ENCODE measurements at regions not wholly inside any gene's neighbourhood (a gene's known extent, or its start where the extent isn't known, plus 50 kb on each side); places are given as distances from the start of the nearest gene placed in this dataset.
"Not testable (repeated sequence)": the region's sequence is repeated elsewhere in the genome, so short reads cannot be mapped to it uniquely, and the experiment has no call there.

DNA sequence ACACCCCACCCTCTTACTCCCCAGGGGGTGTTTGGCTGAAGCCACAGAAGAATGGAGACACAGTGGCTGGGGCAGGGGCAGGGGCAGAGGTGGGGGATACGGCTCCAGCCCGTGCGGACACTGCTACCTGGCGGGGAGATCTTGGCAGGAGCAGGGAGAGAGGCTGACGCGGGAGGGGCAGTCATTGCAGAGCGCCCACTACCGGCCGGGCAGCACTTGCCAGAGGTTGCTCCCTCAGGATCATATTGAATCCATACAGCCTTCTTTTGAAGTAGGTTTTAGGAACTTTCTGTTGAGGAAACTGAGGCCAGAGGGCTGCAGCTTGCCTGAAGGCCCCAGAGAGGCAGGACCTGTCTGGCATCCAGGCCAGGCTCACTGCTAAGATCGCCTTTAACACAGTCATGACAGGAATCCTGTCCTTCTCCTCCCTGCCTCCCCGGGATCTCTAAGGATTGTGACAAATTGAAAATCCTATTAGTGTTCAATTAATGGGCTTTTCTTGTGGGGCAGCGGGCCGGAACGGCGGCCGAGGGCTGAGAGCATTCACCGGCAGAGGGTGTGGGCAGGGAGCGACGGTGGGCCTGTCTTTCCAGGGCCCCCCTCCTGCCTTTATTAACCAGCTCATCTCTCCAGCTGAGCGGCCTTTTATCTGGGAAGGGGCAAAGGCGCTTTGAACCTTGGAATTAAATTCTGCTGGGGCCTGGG, 65.5 kb upstream of the WNT4 start:
- DNase-seq (ENCODE audit: low spot score in 2 of 2): peak in 1 of 2 donors; percentile 51
- H3K27me3 ChIP-seq: peaks cover 4% of the 10 kb centered on the region
- H3K4me3 ChIP-seq: no peak overlapping the region
- H3K9me3 ChIP-seq: no peaks in the 10 kb centered on the region
- TF ChIP-seq, protein P1, sequence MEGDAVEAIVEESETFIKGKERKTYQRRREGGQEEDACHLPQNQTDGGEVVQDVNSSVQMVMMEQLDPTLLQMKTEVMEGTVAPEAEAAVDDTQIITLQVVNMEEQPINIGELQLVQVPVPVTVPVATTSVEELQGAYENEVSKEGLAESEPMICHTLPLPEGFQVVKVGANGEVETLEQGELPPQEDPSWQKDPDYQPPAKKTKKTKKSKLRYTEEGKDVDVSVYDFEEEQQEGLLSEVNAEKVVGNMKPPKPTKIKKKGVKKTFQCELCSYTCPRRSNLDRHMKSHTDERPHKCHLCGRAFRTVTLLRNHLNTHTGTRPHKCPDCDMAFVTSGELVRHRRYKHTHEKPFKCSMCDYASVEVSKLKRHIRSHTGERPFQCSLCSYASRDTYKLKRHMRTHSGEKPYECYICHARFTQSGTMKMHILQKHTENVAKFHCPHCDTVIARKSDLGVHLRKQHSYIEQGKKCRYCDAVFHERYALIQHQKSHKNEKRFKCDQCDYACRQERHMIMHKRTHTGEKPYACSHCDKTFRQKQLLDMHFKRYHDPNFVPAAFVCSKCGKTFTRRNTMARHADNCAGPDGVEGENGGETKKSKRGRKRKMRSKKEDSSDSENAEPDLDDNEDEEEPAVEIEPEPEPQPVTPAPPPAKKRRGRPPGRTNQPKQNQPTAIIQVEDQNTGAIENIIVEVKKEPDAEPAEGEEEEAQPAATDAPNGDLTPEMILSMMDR (IDR thresholded peaks at IDR 0.05): no peak
- H3K36me3 ChIP-seq: no peaks in the 10 kb centered on the region
- peaks cover 0 to 5% of the 10 kb centered on the region in 2 donors for H3K4me1 ChIP-seq
- intact Hi-C loops (cut with DNase I): no loop called here
- no peak overlapping the region for H3K27ac ChIP-seq

GRCh38 chr1:22208973-22209378, 66.1 kb upstream of the WNT4 start:
- Histone ChIP-seq H3K27me3 (peaks cover 4% of the 10 kb centered on the region), H3K9me3 (no peaks in the 10 kb centered on the region), H3K36me3 (no peaks in the 10 kb centered on the region), H3K27ac (no peak overlapping the region), H3K4me3 (no peak overlapping the region), H3K4me1 (peaks cover 0 to 5% of the 10 kb centered on the region in 2 donors)
- DNase-seq (ENCODE audit: low spot score in 2 of 2): peak in 1 of 2 donors; percentile 40
- TF ChIP-seq, protein P1 (IDR thresholded peaks at IDR 0.05): no peak
- intact Hi-C loops (cut with DNase I): no loop called here

GRCh38 chr1:22210176-22210575, 67.3 kb upstream of the WNT4 start:
- Histone ChIP-seq H3K27me3 (peaks cover 4% of the 10 kb centered on the region), H3K36me3 (no peaks in the 10 kb centered on the region), H3K4me3 (no peak overlapping the region), H3K4me1 (peaks cover 0 to 4% of the 10 kb centered on the region in 2 donors), H3K27ac (no peak overlapping the region), H3K9me3 (no peaks in the 10 kb centered on the region)
- DNase-seq (ENCODE audit: low spot score in 2 of 2): peak in 1 of 2 donors; percentile 56
- intact Hi-C loops (cut with DNase I): no loop called here
- TF ChIP-seq, protein P1 (IDR thresholded peaks at IDR 0.05): no peak

DNA sequence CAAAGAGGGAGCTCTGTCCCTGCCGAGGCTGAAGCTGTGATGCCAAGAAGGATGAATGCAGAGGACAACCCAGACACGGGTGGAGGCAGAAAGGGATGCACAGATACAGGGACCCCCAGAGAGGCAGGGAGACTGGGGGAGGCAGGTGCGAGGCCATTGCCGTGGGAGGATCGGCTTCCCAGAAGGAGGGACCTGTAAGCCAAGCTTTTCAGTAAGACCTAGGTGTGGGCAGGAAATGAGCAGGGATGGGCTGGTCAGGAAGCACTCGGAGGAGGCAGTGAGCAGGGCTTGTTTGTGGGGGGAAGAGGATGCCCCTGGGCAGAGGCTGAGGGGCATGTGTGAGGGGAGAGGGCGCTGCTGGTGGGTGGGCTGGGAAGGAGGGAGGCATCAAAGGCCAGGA, 67.7 kb upstream of the WNT4 start:
- TF ChIP-seq, protein P1 (IDR thresholded peaks at IDR 0.05): no peak
- Histone ChIP-seq H3K36me3 (no peaks in the 10 kb centered on the region), H3K27ac (no peak overlapping the region), H3K4me1 (no peaks in the 10 kb centered on the region), H3K9me3 (no peaks in the 10 kb centered on the region), H3K27me3 (peaks cover 4% of the 10 kb centered on the region), H3K4me3 (no peak overlapping the region)
- intact Hi-C loops (cut with DNase I): no loop called here
- peak in 1 of 2 donors; percentile 41 for DNase-seq (ENCODE audit: low spot score in 2 of 2)

DNA sequence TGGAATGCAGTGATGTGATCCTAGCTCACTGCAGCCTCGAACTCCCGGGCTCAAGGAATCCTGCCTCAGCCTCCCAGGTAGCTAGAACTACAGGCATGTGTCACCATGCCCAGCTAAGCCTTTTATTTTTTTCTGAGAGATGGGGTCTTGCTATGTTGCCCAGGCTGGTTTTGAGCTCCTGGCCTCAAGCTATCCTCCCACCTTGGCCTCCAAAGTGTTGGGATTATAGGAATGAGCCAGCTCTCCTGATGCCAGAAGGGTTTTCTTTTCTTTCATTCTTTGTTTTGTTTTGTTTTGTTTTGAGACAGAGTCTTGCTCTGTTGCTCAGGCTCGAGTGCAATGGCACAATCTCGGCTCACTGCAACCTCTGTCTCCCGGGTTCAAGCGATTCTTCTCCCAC, 68.6 kb upstream of the WNT4 start:
- H3K27me3 ChIP-seq; H3K4me1 ChIP-seq; intact Hi-C loops (cut with DNase I); H3K9me3 ChIP-seq; H3K27ac ChIP-seq; H3K36me3 ChIP-seq; DNase-seq (ENCODE audit: low spot score in 2 of 2); H3K4me3 ChIP-seq: not testable (repeated sequence)

- DNase-seq (ENCODE audit: low spot score in 2 of 2): peak in 1 of 2 donors; percentile 34
- Histone ChIP-seq H3K4me1 (no peaks in the 10 kb centered on the region), H3K27me3 (peaks cover 4% of the 10 kb centered on the region), H3K9me3 (no peaks in the 10 kb centered on the region), H3K27ac (no peak overlapping the region), H3K4me3 (no peak overlapping the region), H3K36me3 (no peaks in the 10 kb centered on the region)
- intact Hi-C loops (cut with DNase I): no loop called here
- TF ChIP-seq, protein P1 (IDR thresholded peaks at IDR 0.05): no peak
These were observed 69.7 kb upstream of the WNT4 start for GRCh38 chr1:22212400-22213233.
